HL-60 (cell line): ENCODE measurements at regions not wholly inside any gene's neighbourhood (a gene's known extent, or its start where the extent isn't known, plus 50 kb on each side); places are given as distances from the start of the nearest gene placed in this dataset.

ENCODE experiments used
- DNase-seq, 2 experiments: peaks; one replicate each; pipeline ENCODE4 v3.0.0-alpha.2; 2010 to 2020; ENCODE audit warnings: low read depth in 1 of 2, low spot score in 1 of 2
- H3K27ac ChIP-seq: fragments of 250-450 bp; sonication (Bioruptor Pico); replicated peaks from 2 replicates; pipeline ENCODE4 v1.5.1; 2020; ENCODE audit warnings: mild to moderate bottlenecking, moderate library complexity
- H3K27me3 ChIP-seq: fragments of 250-450 bp; sonication (Bioruptor Pico); 2 replicates; pipeline ENCODE4 v1.5.1; 2021; ENCODE audit warnings: mild to moderate bottlenecking, moderate library complexity; ENCODE audit not compliant: insufficient read depth, poor library complexity, severe bottlenecking
- H3K4me3 ChIP-seq: replicated peaks from 2 replicates; pipeline ENCODE4 v1.5.1; 2011; ENCODE audit warnings: mild to moderate bottlenecking, control low read depth, low read length; ENCODE audit not compliant: insufficient read depth
- GABPA ChIP-seq: IDR thresholded peaks from 2 replicates; pipeline ENCODE4 v1.6.1; 2012; ENCODE audit warnings: low read depth
- POLR2AphosphoS5 ChIP-seq: IDR thresholded peaks from 2 replicates; pipeline ENCODE4 v1.6.1; 2012; ENCODE audit warnings: low read depth
- REST ChIP-seq: IDR thresholded peaks from 2 replicates; pipeline ENCODE4 v1.6.1; 2012; ENCODE audit warnings: low read depth; ENCODE audit not compliant: insufficient replicate concordance
- SPI1 ChIP-seq: IDR thresholded peaks from 2 replicates; pipeline ENCODE4 v1.6.1; 2012; ENCODE audit warnings: low read depth, mild to moderate bottlenecking, borderline replicate concordance
- TF ChIP-seq, protein P1 (sequence below): IDR thresholded peaks from one replicate; pipeline ENCODE4 v1.5.1; 2011; ENCODE audit warnings: low read length, control low read depth, inconsistent platforms; ENCODE audit not compliant: insufficient read depth

GRCh38 chr9:78753039-78753438, 456.1 kb downstream of the PSAT1 start:
- H3K27me3 ChIP-seq: no peaks in the 10 kb centered on the region
- TF ChIP-seq REST (no peak), SPI1 (no peak)
- no peak overlapping the region for H3K27ac ChIP-seq
- no peak overlapping the region for H3K4me3 ChIP-seq
- no peak for DNase-seq

DNA sequence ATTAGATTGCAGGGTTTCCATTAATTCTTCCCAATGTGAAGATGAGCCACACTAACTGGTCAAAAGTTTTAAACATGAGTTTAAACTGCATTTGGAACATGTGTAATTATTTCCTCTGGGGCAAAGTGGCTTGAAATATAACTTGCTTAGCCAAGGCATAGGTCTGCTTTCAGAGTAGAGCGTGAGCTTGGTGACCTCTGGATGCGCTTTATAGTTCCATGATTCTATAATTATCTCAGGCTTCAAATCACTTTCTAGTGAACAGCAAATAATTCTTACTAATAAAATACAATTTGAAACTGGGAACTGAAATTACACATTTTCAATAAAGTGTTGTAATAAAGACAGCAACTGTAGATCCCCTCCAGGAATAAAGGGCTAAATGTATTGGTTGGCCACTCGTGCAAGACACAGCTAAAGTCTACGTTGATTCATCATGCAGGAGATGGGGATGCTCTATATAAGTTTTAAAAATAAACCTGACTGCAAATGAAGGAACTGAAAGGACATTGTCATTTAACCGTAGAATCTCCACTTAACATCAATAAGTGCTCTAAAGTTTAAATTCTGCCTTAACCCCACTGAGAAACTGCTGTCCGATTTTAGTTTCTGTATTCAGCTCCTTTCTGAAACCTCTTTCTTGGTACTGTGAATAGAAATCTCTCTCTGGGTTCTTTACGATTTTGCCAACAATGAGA, 460.0 kb downstream of the PSAT1 start:
- no peak overlapping the region for H3K27ac ChIP-seq
- no peak overlapping the region for H3K4me3 ChIP-seq
- DNase-seq: no peak
- TF ChIP-seq REST: no peak
- no peak for TF ChIP-seq POLR2AphosphoS5
- TF ChIP-seq, protein P1, sequence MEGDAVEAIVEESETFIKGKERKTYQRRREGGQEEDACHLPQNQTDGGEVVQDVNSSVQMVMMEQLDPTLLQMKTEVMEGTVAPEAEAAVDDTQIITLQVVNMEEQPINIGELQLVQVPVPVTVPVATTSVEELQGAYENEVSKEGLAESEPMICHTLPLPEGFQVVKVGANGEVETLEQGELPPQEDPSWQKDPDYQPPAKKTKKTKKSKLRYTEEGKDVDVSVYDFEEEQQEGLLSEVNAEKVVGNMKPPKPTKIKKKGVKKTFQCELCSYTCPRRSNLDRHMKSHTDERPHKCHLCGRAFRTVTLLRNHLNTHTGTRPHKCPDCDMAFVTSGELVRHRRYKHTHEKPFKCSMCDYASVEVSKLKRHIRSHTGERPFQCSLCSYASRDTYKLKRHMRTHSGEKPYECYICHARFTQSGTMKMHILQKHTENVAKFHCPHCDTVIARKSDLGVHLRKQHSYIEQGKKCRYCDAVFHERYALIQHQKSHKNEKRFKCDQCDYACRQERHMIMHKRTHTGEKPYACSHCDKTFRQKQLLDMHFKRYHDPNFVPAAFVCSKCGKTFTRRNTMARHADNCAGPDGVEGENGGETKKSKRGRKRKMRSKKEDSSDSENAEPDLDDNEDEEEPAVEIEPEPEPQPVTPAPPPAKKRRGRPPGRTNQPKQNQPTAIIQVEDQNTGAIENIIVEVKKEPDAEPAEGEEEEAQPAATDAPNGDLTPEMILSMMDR: no peak
- no peak for TF ChIP-seq GABPA
- no peak for TF ChIP-seq SPI1
- H3K27me3 ChIP-seq: no peaks in the 10 kb centered on the region

- no peak for DNase-seq
- Histone ChIP-seq H3K27ac (no peak overlapping the region), H3K27me3 (no peaks in the 10 kb centered on the region), H3K4me3 (no peak overlapping the region)
- TF ChIP-seq, protein P1: no peak
- TF ChIP-seq POLR2AphosphoS5: no peak
These were observed 466.5 kb downstream of the PSAT1 start for GRCh38 chr9:78763424-78763823.

DNA sequence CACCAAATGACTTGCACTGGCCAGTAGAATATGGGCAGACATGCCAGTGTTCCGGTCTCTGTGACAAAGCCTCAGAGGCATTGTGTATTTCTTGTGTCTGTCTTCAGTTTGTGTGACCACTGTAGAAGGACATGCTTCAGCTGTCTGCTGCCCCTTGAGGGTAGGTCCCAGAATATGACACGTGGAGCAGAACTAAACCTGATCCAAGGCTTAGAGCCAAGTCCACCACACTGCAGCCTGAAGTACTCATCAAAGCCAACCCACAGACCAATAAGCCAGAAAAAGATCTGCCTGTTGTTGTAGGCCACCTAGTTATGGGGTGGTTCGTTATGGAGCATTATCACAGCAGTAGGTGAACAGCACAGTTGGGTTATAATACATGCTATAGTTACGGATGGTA, 468.9 kb downstream of the PSAT1 start:
- Histone ChIP-seq H3K4me3 (no peak overlapping the region), H3K27ac (no peak overlapping the region), H3K27me3 (no peaks in the 10 kb centered on the region)
- TF ChIP-seq, protein P1: no peak
- TF ChIP-seq SPI1 (no peak), REST (no peak), GABPA (no peak), POLR2AphosphoS5 (no peak)
- no peak for DNase-seq
